H1 (cell line): ENCODE measurements at regions not wholly inside any gene's neighbourhood (a gene's known extent, or its start where the extent isn't known, plus 50 kb on each side); places are given as distances from the start of the nearest gene placed in this dataset.

ENCODE experiments used
- CBX5 ChIP-seq: fragments of 300-800, 300-1000 bp; sonication (generic); IDR thresholded peaks from 2 replicates; pipeline ENCODE4 v1.7.1; 2016; ENCODE audit warnings: antibody characterized with exemption, low read length, low read depth
- POLR2AphosphoS5 ChIP-seq: IDR thresholded peaks from 2 replicates; pipeline ENCODE4 v1.6.1; 2011; ENCODE audit warnings: low read depth, low read length
- SIRT6 ChIP-seq: IDR thresholded peaks from one replicate; pipeline ENCODE4 v1.7.1; 2012; ENCODE audit warnings: low read length, inconsistent platforms

GRCh38 chr2:199590321-199591203 lies 132.8 kb upstream of the SATB2 start (continued):
- TF ChIP-seq SIRT6 (no peak), CBX5 (no peak), POLR2AphosphoS5 (no peak)
